ENCODE measurements at regions not wholly inside any gene's neighbourhood (a gene's known extent, or its start where the extent isn't known, plus 50 kb on each side); places are given as distances from the start of the nearest gene placed in this dataset.

DNA sequence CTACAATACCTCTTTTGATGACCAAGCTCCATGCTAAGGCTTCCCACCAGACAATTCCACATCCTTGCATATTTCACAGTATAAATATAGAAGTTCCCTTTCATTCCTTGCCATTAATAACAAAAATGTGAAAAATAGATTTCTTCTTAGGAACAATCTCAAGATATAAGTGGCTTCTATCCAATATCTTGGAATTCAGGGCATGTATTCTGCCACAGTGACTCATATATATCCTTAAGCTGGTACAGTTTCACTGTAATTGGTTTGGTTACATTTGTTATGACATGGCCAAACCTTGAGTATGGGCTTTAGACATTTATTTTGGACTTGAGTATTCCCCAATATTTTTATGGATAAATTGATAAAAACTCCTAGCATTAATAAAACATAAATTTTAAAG lies 181.7 kb upstream of the DDX53 start:
- TF ChIP-seq EP300 (IDR thresholded peaks at IDR 0.05) (no peak), POLR2A (IDR thresholded peaks at IDR 0.05) (no peak)
- TF ChIP-seq, protein P1, sequence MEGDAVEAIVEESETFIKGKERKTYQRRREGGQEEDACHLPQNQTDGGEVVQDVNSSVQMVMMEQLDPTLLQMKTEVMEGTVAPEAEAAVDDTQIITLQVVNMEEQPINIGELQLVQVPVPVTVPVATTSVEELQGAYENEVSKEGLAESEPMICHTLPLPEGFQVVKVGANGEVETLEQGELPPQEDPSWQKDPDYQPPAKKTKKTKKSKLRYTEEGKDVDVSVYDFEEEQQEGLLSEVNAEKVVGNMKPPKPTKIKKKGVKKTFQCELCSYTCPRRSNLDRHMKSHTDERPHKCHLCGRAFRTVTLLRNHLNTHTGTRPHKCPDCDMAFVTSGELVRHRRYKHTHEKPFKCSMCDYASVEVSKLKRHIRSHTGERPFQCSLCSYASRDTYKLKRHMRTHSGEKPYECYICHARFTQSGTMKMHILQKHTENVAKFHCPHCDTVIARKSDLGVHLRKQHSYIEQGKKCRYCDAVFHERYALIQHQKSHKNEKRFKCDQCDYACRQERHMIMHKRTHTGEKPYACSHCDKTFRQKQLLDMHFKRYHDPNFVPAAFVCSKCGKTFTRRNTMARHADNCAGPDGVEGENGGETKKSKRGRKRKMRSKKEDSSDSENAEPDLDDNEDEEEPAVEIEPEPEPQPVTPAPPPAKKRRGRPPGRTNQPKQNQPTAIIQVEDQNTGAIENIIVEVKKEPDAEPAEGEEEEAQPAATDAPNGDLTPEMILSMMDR (IDR thresholded peaks at IDR 0.05), result no peak

All from sigmoid colon (tissue), 4 donors.